IPS DF 6.9 (cell line): ENCODE measurements at regions not wholly inside any gene's neighbourhood (a gene's known extent, or its start where the extent isn't known, plus 50 kb on each side); places are given as distances from the start of the nearest gene placed in this dataset.

Source experiments
- DNase-seq: peaks from one replicate; pipeline ENCODE4 v3.0.0-alpha.2; 2013; ENCODE audit warnings: low read depth, low spot score
- H3K27ac ChIP-seq: one replicate; pipeline ENCODE4 v1.5.1; 2013; ENCODE audit warnings: low read length, control low read depth
- H3K27me3 ChIP-seq: 2 replicates; pipeline ENCODE4 v1.6.1; 2013; ENCODE audit warnings: mild to moderate bottlenecking, low read length; ENCODE audit not compliant: control insufficient read depth, insufficient read depth
- H3K36me3 ChIP-seq: 2 replicates; pipeline ENCODE4 v1.6.1; 2013; ENCODE audit warnings: low read length; ENCODE audit not compliant: control insufficient read depth, insufficient read depth
- H3K4me1 ChIP-seq: 2 replicates; pipeline ENCODE4 v1.6.1; 2013; ENCODE audit warnings: low read length; ENCODE audit not compliant: control insufficient read depth, insufficient read depth
- H3K4me3 ChIP-seq: 2 replicates; pipeline ENCODE4 v1.5.1; 2013; ENCODE audit warnings: mild to moderate bottlenecking, low read length
- H3K9me3 ChIP-seq: 2 replicates; pipeline ENCODE4 v1.6.1; 2013; ENCODE audit warnings: low read length, inconsistent platforms; ENCODE audit not compliant: control insufficient read depth, insufficient read depth
- WGBS: extraction: QIAGEN DNeasy Blood & Tissue Kit; methylation state at CpG from one replicate; pipeline ENCODE4 v1.1.7; 2013; ENCODE audit warnings: mixed read lengths, missing lambda C conversion rate; ENCODE audit not compliant: insufficient read length, insufficient coverage; 5-methylcytosine and 5-hydroxymethylcytosine counted together

- Histone ChIP-seq H3K27me3 (no peaks in the 10 kb centered on the region), H3K4me1 (no peaks in the 10 kb centered on the region), H3K27ac (no peak overlapping the region), H3K4me3 (no peak overlapping the region), H3K9me3 (no peaks in the 10 kb centered on the region), H3K36me3 (no peaks in the 10 kb centered on the region)
- DNase-seq = no peak
- 100% methylated on average over 1 of the region's 3 CpGs for WGBS
These were observed 164.3 kb upstream of the MLN start for GRCh38 chr6:33967966-33968724.

- Histone ChIP-seq H3K27me3 (no peaks in the 10 kb centered on the region), H3K4me3 (no peak overlapping the region), H3K4me1 (no peaks in the 10 kb centered on the region), H3K9me3 (no peaks in the 10 kb centered on the region), H3K27ac (no peak overlapping the region), H3K36me3 (no peaks in the 10 kb centered on the region)
- no peak for DNase-seq
- no CpG with 5 or more reads among the region's 3 CpGs for WGBS
These were observed 163.5 kb upstream of the MLN start for GRCh38 chr6:33967265-33967767.

- no peaks in the 10 kb centered on the region for H3K27me3 ChIP-seq
- no peak for DNase-seq
These were observed 162.7 kb upstream of the MLN start for GRCh38 chr6:33966536-33966935.

GRCh38 chr6:33965766-33966165 is 162.0 kb upstream of the MLN start:
- Histone ChIP-seq H3K27me3 (no peaks in the 10 kb centered on the region), H3K4me1 (no peaks in the 10 kb centered on the region), H3K4me3 (no peak overlapping the region), H3K27ac (no peak overlapping the region), H3K36me3 (no peaks in the 10 kb centered on the region), H3K9me3 (no peaks in the 10 kb centered on the region)
- WGBS = no CpG with 5 or more reads among the region's 8 CpGs
- DNase-seq = no peak

More at GRCh38 chr6:33966536-33966935, 162.7 kb upstream of the MLN start:
- H3K9me3 ChIP-seq = no peaks in the 10 kb centered on the region
- no CpG with 5 or more reads among the region's 2 CpGs for WGBS
- H3K4me1 ChIP-seq = no peaks in the 10 kb centered on the region
- no peaks in the 10 kb centered on the region for H3K36me3 ChIP-seq
- no peak overlapping the region for H3K27ac ChIP-seq
- H3K4me3 ChIP-seq = no peak overlapping the region

- DNase-seq = no peak
- WGBS = no CpG with 5 or more reads among the region's 3 CpGs
These were observed 160.6 kb upstream of the MLN start for GRCh38 chr6:33964387-33964786.

GRCh38 chr6:33963136-33963750 is 159.4 kb upstream of the MLN start:
- Histone ChIP-seq H3K36me3 (no peaks in the 10 kb centered on the region), H3K4me1 (peaks cover 4% of the 10 kb centered on the region; the same call in 1 of the 2 replicates), H3K27ac (no peak overlapping the region), H3K27me3 (no peaks in the 10 kb centered on the region), H3K4me3 (no peak overlapping the region), H3K9me3 (no peaks in the 10 kb centered on the region)
- no peak for DNase-seq
- WGBS = no CpG with 5 or more reads among the region's 7 CpGs

More at GRCh38 chr6:33964387-33964786, 160.6 kb upstream of the MLN start:
- no peaks in the 10 kb centered on the region for H3K36me3 ChIP-seq
- H3K4me3 ChIP-seq = no peak overlapping the region
- H3K27ac ChIP-seq = no peak overlapping the region
- no peaks in the 10 kb centered on the region for H3K4me1 ChIP-seq
- no peaks in the 10 kb centered on the region for H3K9me3 ChIP-seq
- no peaks in the 10 kb centered on the region for H3K27me3 ChIP-seq

- H3K4me1 ChIP-seq = peaks cover 8% of the 10 kb centered on the region; the same call in 1 of the 2 replicates
- DNase-seq = no peak
- H3K27me3 ChIP-seq = no peaks in the 10 kb centered on the region
- no peaks in the 10 kb centered on the region for H3K9me3 ChIP-seq
- H3K36me3 ChIP-seq = no peaks in the 10 kb centered on the region
- H3K4me3 ChIP-seq = no peak overlapping the region
- H3K27ac ChIP-seq = no peak overlapping the region
- WGBS = no CpG with 5 or more reads among the region's 16 CpGs
These were observed 158.6 kb upstream of the MLN start for GRCh38 chr6:33962246-33963027.

GRCh38 chr6:33961691-33962090 is 157.9 kb upstream of the MLN start:
- Histone ChIP-seq H3K36me3 (no peaks in the 10 kb centered on the region), H3K4me1 (peaks cover 8% of the 10 kb centered on the region; the same call in 1 of the 2 replicates), H3K27me3 (no peaks in the 10 kb centered on the region), H3K27ac (no peak overlapping the region), H3K4me3 (no peak overlapping the region), H3K9me3 (no peaks in the 10 kb centered on the region)
- DNase-seq = no peak
- no CpG with 5 or more reads among the region's 6 CpGs for WGBS

GRCh38 chr6:33960345-33961313 is 156.8 kb upstream of the MLN start:
- Histone ChIP-seq H3K4me1 (peaks cover 8% of the 10 kb centered on the region; the same call in 1 of the 2 replicates), H3K27me3 (no peaks in the 10 kb centered on the region), H3K36me3 (no peaks in the 10 kb centered on the region), H3K9me3 (no peaks in the 10 kb centered on the region), H3K27ac (no peak overlapping the region), H3K4me3 (no peak overlapping the region)
- no peak for DNase-seq
- no CpG with 5 or more reads among the region's 22 CpGs for WGBS
